ENCODE measurements at regions not wholly inside any gene's neighbourhood (a gene's known extent, or its start where the extent isn't known, plus 50 kb on each side); places are given as distances from the start of the nearest gene placed in this dataset.

DNA sequence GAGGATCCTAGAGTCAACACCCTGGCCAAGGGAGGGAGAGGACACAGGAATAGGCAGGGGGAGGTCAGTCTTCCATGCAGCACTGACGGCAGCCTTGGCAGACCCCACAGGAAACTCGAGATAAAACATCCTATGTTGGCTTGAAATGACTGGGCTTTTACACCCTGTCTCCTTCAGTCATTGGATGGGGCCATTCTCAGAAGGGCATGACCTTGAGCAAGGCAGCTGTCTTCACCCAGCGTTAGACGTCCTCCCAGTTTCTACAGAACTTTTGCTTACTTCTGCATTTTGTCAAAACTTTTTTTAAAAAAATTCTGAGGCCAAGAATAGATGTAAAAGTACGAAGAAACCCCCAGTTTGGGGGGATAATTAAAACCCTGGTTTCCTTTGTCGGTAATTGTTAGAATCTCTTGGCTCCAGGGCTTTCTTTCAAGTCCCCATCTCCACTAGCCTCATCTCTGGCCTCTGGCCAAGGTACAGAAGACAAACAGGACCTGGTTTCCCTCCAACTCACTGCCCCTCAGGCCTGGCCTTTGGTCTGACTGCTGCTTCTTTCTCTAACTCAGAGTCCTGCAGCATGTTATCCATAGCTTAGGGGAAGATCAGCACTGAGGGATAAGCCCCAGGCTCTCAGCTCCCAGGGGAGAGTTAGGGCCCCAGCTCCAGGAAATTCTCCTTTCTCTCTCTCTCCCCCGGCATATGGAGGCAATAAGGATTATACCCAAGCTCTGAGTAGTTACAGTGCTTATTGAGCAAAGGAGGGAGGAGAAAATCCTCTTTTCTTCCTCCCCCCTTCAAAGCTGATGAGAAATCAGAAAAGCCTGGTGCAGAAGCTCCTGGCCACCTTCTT lies 51.6 kb upstream of the KCND3 start:
- in situ Hi-C loops (cut with HindIII; ENCODE audit: low sequenced_read_pairs), result no loop called here

GRCh38 chr1:112043901-112044300 lies 54.4 kb upstream of the KCND3 start:
- in situ Hi-C loops (cut with HindIII; ENCODE audit: low sequenced_read_pairs), result no loop called here

DNA sequence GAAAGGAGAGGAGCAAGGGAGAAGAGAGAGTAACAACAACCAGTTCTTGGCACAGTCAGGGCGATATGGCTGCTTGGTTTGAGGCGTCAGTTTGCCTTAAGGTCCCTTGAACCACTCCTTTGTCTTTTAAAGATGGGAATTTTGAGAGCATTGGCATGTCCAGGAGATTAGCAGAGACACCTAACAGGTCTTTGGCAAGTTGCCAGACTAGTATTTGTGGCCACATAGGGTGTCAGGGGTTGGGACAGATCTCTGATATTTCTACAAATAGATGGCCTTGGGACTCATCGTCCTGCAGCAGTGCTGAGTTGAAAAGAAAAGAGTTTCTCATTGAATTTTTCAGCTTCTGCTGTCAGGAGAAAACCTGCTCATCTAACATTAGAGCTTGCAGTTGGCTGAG lies 55.3 kb upstream of the KCND3 start:
- in situ Hi-C loops (cut with HindIII; ENCODE audit: low sequenced_read_pairs), result loop anchor here (5.0 kb wide), 1 partner anchor 72 kb away; no protein-coding TSS in a partner anchor

DNA sequence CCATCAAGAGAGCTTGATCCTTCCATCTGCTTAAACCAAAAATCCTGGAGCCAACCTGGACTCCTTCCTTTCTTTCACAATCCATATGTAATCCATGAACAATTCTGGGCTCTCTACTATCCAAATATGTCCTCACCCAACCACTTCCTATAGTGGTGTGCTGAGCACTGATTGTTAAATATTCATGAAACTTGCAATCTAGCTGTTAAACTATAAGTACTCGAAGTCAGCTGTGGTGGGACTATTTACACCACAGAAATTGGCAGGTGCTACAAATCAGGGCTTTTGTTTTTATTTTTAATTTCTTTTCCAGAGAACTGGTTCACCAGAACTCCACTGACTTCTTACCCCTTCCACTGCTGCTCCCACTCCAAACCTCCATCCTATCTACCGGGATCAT lies 57.2 kb upstream of the KCND3 start:
- in situ Hi-C loops (cut with HindIII; ENCODE audit: low sequenced_read_pairs), result loop anchor here (5.0 kb wide), 1 partner anchor 74 kb away; no protein-coding TSS in a partner anchor

- in situ Hi-C loops (cut with HindIII; ENCODE audit: low sequenced_read_pairs), result loop anchor here (5.0 kb wide), 1 partner anchor 76 kb away; no protein-coding TSS in a partner anchor
Observed at GRCh38 chr1:112048421-112048820, 59.0 kb upstream of the KCND3 start.

DNA sequence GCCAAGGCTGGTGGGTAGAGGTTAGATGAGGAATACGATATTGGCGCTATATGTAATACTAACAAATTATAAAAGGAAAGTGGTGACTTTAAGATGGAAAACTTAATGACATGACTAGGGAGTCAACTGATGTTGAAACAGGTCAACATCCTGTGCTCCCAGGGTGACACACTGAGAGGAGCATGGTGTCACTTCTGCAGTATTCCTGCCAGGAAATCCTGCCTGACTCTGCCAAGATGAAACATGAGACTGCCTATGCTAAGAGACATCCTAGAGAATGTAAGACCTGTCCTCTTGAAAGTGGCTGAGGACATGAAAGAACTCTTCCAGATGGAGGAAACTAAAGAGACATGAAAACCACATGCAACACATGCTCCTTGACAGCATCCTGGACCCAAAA lies 65.0 kb upstream of the KCND3 start:
- in situ Hi-C loops (cut with HindIII; ENCODE audit: low sequenced_read_pairs), result no loop called here

GRCh38 chr1:112056354-112056753 lies 66.9 kb upstream of the KCND3 start:
- in situ Hi-C loops (cut with HindIII; ENCODE audit: low sequenced_read_pairs), result no loop called here

DNA sequence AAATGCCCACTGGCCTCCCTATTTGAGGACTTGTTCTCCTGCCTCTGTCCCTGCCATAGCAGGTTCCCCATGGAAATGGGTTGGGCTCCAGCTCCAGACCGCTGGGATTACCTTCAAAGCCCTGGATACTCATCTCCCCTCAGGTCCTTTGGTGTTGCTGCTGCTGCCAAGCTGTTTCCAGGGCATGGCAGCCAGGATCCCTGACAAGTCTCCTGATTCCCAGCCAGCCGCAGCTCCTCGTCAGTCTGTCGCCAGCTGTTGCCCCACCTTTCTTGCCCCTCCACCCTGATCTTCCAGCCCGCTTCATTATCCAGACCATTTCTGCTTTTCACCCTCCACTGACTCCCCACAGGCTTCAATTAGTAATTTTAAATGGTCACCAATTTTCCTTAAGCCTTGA lies 68.3 kb upstream of the KCND3 start:
- in situ Hi-C loops (cut with HindIII; ENCODE audit: low sequenced_read_pairs), result no loop called here

DNA sequence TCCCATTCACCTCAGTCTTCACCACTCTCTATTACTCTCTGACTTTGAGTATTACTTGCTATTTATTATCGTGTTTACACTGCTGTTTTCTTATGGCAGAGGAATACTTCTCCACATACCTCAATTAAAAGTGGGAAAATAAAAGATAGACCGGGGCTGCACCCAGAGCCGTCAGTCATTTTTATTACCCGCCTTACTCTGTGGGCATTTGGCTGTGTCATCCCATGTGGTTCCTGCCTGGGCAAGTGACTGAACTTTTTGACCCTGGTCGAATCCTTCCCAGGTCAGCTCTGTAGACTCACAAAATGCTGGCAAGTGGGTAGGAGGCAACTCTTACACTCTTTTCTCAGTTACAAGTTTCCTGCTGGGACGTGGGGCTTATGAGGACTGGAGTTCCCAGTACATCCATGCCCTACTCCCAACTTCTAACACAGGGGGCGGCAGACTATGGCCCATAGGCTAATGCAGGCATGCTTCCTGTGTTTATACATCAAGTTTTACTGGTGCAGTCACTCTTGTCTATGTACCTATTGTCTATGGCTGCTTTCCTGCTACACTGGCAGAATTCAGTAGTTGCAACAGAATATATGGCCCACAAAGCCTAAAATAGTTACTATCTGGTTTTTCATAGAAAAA lies 69.5 kb upstream of the KCND3 start:
- in situ Hi-C loops (cut with HindIII; ENCODE audit: low sequenced_read_pairs), result no loop called here

DNA sequence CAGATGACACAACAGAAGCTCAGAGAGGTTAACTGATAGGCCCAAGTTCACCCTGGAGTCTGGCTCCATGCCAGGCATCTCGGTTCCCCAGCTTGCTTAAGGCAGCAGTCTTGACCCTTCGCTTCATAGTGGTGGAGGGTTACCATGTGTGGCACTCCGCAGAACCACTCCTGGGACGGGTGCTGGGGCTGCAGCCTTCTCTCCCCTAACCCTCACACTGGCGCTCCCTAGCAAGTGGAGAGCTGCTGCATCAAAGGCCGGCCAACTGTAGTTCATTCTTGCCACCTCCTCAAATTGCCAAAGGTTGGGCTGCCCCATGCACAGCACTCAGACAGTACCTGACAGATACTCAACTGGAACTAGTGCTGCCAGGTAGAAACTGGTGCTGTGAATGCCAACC lies 70.2 kb upstream of the KCND3 start:
- in situ Hi-C loops (cut with HindIII; ENCODE audit: low sequenced_read_pairs), result no loop called here

GRCh38 chr1:112060261-112060660 lies 70.8 kb upstream of the KCND3 start:
- in situ Hi-C loops (cut with HindIII; ENCODE audit: low sequenced_read_pairs), result no loop called here

- in situ Hi-C loops (cut with HindIII; ENCODE audit: low sequenced_read_pairs), result no loop called here
Observed at GRCh38 chr1:112061056-112061455, 71.6 kb upstream of the KCND3 start.

- in situ Hi-C loops (cut with HindIII; ENCODE audit: low sequenced_read_pairs), result no loop called here
Observed at GRCh38 chr1:112061901-112062320, 72.4 kb upstream of the KCND3 start.

GRCh38 chr1:112063781-112064728 lies 74.6 kb upstream of the KCND3 start:
- in situ Hi-C loops (cut with HindIII; ENCODE audit: low sequenced_read_pairs), result no loop called here

DNA sequence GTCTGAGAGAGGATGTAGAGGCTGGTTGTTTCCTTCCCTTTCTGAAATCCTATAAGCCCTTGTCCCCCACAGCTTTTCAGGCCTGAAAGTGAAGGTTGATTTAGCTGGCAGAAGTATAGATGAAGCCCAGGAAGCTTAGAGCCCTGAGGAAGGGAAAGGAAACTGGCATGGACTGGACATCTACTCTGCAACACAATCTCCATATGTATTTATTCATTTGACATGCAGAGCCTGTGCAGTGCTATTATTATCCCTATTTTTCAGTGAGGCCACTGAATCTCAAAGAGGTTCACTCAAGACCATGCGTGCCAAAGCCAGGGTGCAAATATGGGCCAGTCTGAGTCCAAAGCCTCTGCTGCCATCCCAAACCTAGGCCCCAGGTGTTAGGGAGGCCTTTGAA lies 78.5 kb upstream of the KCND3 start:
- in situ Hi-C loops (cut with HindIII; ENCODE audit: low sequenced_read_pairs), result no loop called here

GRCh38 chr1:112070677-112071076 lies 81.2 kb upstream of the KCND3 start:
- in situ Hi-C loops (cut with HindIII; ENCODE audit: low sequenced_read_pairs), result no loop called here

GRCh38 chr1:112074711-112075110 lies 85.2 kb upstream of the KCND3 start:
- in situ Hi-C loops (cut with HindIII; ENCODE audit: low sequenced_read_pairs), result loop anchor here (5.0 kb wide), 1 partner anchor 48 kb away; no protein-coding TSS in a partner anchor

DNA sequence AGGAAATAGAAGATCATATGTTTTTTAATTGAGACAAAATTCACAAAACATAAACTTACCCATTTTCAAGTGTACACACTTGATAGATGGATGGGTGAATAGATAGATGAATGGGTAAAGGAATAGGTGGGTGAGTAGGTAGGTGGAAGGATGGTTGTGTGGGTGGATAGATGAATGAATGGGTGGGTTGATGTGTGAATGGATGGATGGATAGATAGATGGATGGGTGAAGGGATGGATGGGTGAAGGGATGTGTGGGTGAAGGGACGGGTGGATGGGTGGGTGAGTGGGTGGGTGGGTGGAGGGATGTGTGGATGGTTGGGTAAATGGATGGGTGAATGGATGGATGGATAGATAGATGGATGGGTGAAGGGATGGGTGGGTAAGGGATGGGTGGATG lies 86.1 kb upstream of the KCND3 start:
- in situ Hi-C loops (cut with HindIII; ENCODE audit: low sequenced_read_pairs), result loop anchor here (5.0 kb wide), 1 partner anchor 47 kb away; no protein-coding TSS in a partner anchor

DNA sequence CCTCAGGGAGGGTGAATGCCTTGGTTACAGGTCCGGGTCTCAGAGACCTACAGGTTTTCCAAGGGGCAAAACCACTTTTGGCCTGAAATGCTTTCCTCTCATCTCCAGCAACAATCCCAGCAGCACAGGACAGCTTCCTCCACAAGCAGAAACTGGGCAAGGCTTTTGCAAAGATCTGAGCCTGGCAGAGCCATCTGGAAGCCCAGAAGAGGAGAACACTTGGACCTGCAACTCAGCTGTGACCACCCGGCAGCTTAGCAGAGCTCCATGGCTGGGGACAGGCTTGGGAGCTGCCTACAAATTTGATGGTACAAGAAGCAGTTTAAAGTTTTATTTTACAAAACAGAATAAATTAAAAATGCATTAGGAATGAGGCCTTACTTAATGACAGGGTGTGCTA lies 90.0 kb upstream of the KCND3 start:
- in situ Hi-C loops (cut with HindIII; ENCODE audit: low sequenced_read_pairs), result loop anchor here (5.0 kb wide), 1 partner anchor 43 kb away; no protein-coding TSS in a partner anchor

- in situ Hi-C loops (cut with HindIII; ENCODE audit: low sequenced_read_pairs), result no loop called here
Observed at GRCh38 chr1:112083487-112083886, 94.0 kb upstream of the KCND3 start.

All from endothelial cell of hepatic sinusoid (primary cell).